Cardiac muscle cell (in vitro differentiated cells and primary cell): ENCODE measurements at regions not wholly inside any gene's neighbourhood (a gene's known extent, or its start where the extent isn't known, plus 50 kb on each side); places are given as distances from the start of the nearest gene placed in this dataset.

Experiments used
- DNase-seq, 2 donors: peaks; one replicate each; pipeline versions ENCODE4 v3.0.0 to v3.0.0-alpha.2; 2010 to 2017; ENCODE audit warnings: low read depth in 1 of 2, low spot score in 1 of 2
- H3K27ac ChIP-seq: fragments of 200-600 bp; sonication (generic); 2 replicates; pipeline ENCODE4 v1.5.1; 2016
- H3K27me3 ChIP-seq: fragments of 200-600 bp; sonication (generic); 2 replicates; pipeline ENCODE4 v1.6.0; 2016; ENCODE audit warnings: control low read depth
- H3K36me3 ChIP-seq: fragments of 200-600 bp; sonication (generic); 2 replicates; pipeline ENCODE4 v1.5.1; 2016; ENCODE audit warnings: control low read depth
- H3K4me1 ChIP-seq: fragments of 200-600 bp; sonication (generic); 2 replicates; pipeline ENCODE4 v1.8.1; 2017; ENCODE audit warnings: low read depth, mild to moderate bottlenecking, mixed run types
- H3K4me3 ChIP-seq: fragments of 200-600 bp; sonication (generic); 2 replicates; pipeline ENCODE4 v1.5.1; 2016; ENCODE audit warnings: mild to moderate bottlenecking
- H3K9me3 ChIP-seq: fragments of 200-600 bp; sonication (generic); 2 replicates; pipeline ENCODE4 v1.5.1; 2017; ENCODE audit warnings: low read depth, mild to moderate bottlenecking, control low read depth
- CTCF ChIP-seq: IDR thresholded peaks from 2 replicates; pipeline ENCODE4 v1.5.1; 2012; ENCODE audit warnings: low read depth, mild to moderate bottlenecking, low read length

- Histone ChIP-seq H3K4me3 (no peak overlapping the region), H3K27ac (no peak overlapping the region), H3K4me1 (no peaks in the 10 kb centered on the region), H3K36me3 (no peaks in the 10 kb centered on the region), H3K27me3 (no peaks in the 10 kb centered on the region), H3K9me3 (no peaks in the 10 kb centered on the region)
- TF ChIP-seq CTCF = no peak
- peak in 1 of 2 donors; percentile 46 for DNase-seq
Observed at GRCh38 chr14:51328772-51329353, 88.8 kb downstream of the TMX1 start.

- Histone ChIP-seq H3K4me3 (no peak overlapping the region), H3K27ac (no peak overlapping the region), H3K36me3 (no peaks in the 10 kb centered on the region), H3K27me3 (no peaks in the 10 kb centered on the region), H3K9me3 (no peaks in the 10 kb centered on the region), H3K4me1 (no peaks in the 10 kb centered on the region)
- TF ChIP-seq CTCF = no peak
- peak in 1 of 2 donors; percentile 14 for DNase-seq
Observed at GRCh38 chr14:51331486-51332367, 91.7 kb downstream of the TMX1 start.

- Histone ChIP-seq H3K27me3 (no peaks in the 10 kb centered on the region), H3K4me1 (no peaks in the 10 kb centered on the region), H3K36me3 (no peaks in the 10 kb centered on the region), H3K27ac (no peak overlapping the region), H3K9me3 (no peaks in the 10 kb centered on the region), H3K4me3 (no peak overlapping the region)
- TF ChIP-seq CTCF = no peak
- DNase-seq = no peak
Observed at GRCh38 chr14:51333299-51333698, 93.3 kb downstream of the TMX1 start.

GRCh38 chr14:51333901-51334521 lies 94.0 kb downstream of the TMX1 start:
- TF ChIP-seq CTCF = no peak
- Histone ChIP-seq H3K4me3 (no peak overlapping the region), H3K4me1 (no peaks in the 10 kb centered on the region), H3K36me3 (no peaks in the 10 kb centered on the region), H3K27me3 (no peaks in the 10 kb centered on the region), H3K9me3 (no peaks in the 10 kb centered on the region), H3K27ac (no peak overlapping the region)
- no peak for DNase-seq

GRCh38 chr14:51334566-51334965 lies 94.5 kb downstream of the TMX1 start:
- H3K27ac ChIP-seq = no peak overlapping the region
- no peak for DNase-seq
- no peak for TF ChIP-seq CTCF
- no peaks in the 10 kb centered on the region for H3K36me3 ChIP-seq
- H3K9me3 ChIP-seq = no peaks in the 10 kb centered on the region
- H3K4me3 ChIP-seq = no peak overlapping the region
- H3K4me1 ChIP-seq = no peaks in the 10 kb centered on the region
- no peaks in the 10 kb centered on the region for H3K27me3 ChIP-seq
